Mesothelial cell of epicardium (in vitro differentiated cells): ENCODE measurements at regions not wholly inside any gene's neighbourhood (a gene's known extent, or its start where the extent isn't known, plus 50 kb on each side); places are given as distances from the start of the nearest gene placed in this dataset.
A peak's percentile ranks its signal among the peaks of the same experiment; 100 is the strongest.

Source experiments
- DNase-seq, 2 experiments: peaks; one replicate each; pipeline ENCODE4 v3.0.0; 2021; ENCODE audit warnings: low spot score in 2 of 2; ENCODE audit not compliant: unreplicated experiment in 2 of 2
- H3K27ac Mint-ChIP-seq: 2 replicates; pipeline ENCODE4 v1.8.0; 2021; ENCODE audit warnings: mixed read lengths
- H3K27me3 Mint-ChIP-seq: 2 replicates; pipeline ENCODE4 v1.8.0; 2021; ENCODE audit warnings: low read depth, mixed read lengths
- H3K36me3 Mint-ChIP-seq: 2 replicates; pipeline ENCODE4 v1.8.0; 2021; ENCODE audit warnings: mixed read lengths
- H3K4me1 Mint-ChIP-seq: 2 replicates; pipeline ENCODE4 v1.8.0; 2021; ENCODE audit warnings: mixed read lengths
- H3K4me3 Mint-ChIP-seq: 2 replicates; pipeline ENCODE4 v1.8.0; 2021; ENCODE audit warnings: mild to moderate bottlenecking, moderate library complexity, mixed read lengths
- H3K9me3 Mint-ChIP-seq: 2 replicates; pipeline ENCODE4 v1.8.0; 2021; ENCODE audit warnings: mixed read lengths
- CTCF ChIP-seq: fragments of 200-600 bp; sonication (generic); IDR thresholded peaks from one replicate; pipeline ENCODE4 v1.5.0; 2021; ENCODE audit warnings: antibody characterized with exemption; ENCODE audit not compliant: unreplicated experiment

- no peaks in the 10 kb centered on the region for H3K9me3 Mint-ChIP-seq
- no peak for TF ChIP-seq CTCF
- no peak for DNase-seq
- no peaks in the 10 kb centered on the region for H3K27me3 Mint-ChIP-seq
- H3K36me3 Mint-ChIP-seq = peaks cover 4% of the 10 kb centered on the region
- no peak overlapping the region for H3K4me3 Mint-ChIP-seq
- peak overlapping the region; percentile 56 for H3K27ac Mint-ChIP-seq
- H3K4me1 Mint-ChIP-seq = peaks cover 38% of the 10 kb centered on the region
Measured at GRCh38 chr2:117271631-117272030, 542.9 kb upstream of the DDX18 start.

GRCh38 chr2:117273009-117273671 is 541.4 kb upstream of the DDX18 start:
- Mint-ChIP-seq H3K27ac (peak overlapping the region; percentile 96), H3K27me3 (no peaks in the 10 kb centered on the region)

GRCh38 chr2:117293012-117293411 is 521.5 kb upstream of the DDX18 start:
- Mint-ChIP-seq H3K9me3 (peaks cover 4% of the 10 kb centered on the region), H3K4me1 (peaks cover 2% of the 10 kb centered on the region), H3K27ac (no peak overlapping the region), H3K27me3 (no peaks in the 10 kb centered on the region), H3K4me3 (no peak overlapping the region), H3K36me3 (no peaks in the 10 kb centered on the region)
- TF ChIP-seq CTCF = no peak
- DNase-seq = no peak

More at GRCh38 chr2:117273009-117273671, 541.4 kb upstream of the DDX18 start:
- H3K4me1 Mint-ChIP-seq = peaks cover 40% of the 10 kb centered on the region
- peak overlapping the region; percentile 23 for H3K4me3 Mint-ChIP-seq
- no peak for DNase-seq
- no peak for TF ChIP-seq CTCF
- H3K9me3 Mint-ChIP-seq = no peaks in the 10 kb centered on the region
- peaks cover 4% of the 10 kb centered on the region for H3K36me3 Mint-ChIP-seq

- no peaks in the 10 kb centered on the region for H3K27me3 Mint-ChIP-seq
- H3K27ac Mint-ChIP-seq = no peak overlapping the region
- H3K4me3 Mint-ChIP-seq = no peak overlapping the region
- no peaks in the 10 kb centered on the region for H3K4me1 Mint-ChIP-seq
- no peaks in the 10 kb centered on the region for H3K36me3 Mint-ChIP-seq
- DNase-seq = no peak
- TF ChIP-seq CTCF = no peak
- peaks cover 44% of the 10 kb centered on the region for H3K9me3 Mint-ChIP-seq
Measured at GRCh38 chr2:117299451-117299850, 515.0 kb upstream of the DDX18 start.

- no peak overlapping the region for H3K4me3 Mint-ChIP-seq
- H3K36me3 Mint-ChIP-seq = no peaks in the 10 kb centered on the region
- DNase-seq = peak in 1 of 2 experiments; percentile 56
- H3K9me3 Mint-ChIP-seq = peaks cover 9% of the 10 kb centered on the region
- H3K27me3 Mint-ChIP-seq = no peaks in the 10 kb centered on the region
- no peak overlapping the region for H3K27ac Mint-ChIP-seq
- TF ChIP-seq CTCF = no peak
- peaks cover 16% of the 10 kb centered on the region for H3K4me1 Mint-ChIP-seq
Measured at GRCh38 chr2:117308861-117309770, 505.4 kb upstream of the DDX18 start.
